NCI-H1930 (cell line): ENCODE measurements at regions not wholly inside any gene's neighbourhood (a gene's known extent, or its start where the extent isn't known, plus 50 kb on each side); places are given as distances from the start of the nearest gene placed in this dataset.
"Not testable (repeated sequence)": the region's sequence is repeated elsewhere in the genome, so short reads cannot be mapped to it uniquely, and the experiment has no call there.

Experiments
- DNase-seq, 2 experiments: peaks; one replicate each; lab custom pipeline; 2025; lab: John Stamatoyannopoulos, UW

DNA sequence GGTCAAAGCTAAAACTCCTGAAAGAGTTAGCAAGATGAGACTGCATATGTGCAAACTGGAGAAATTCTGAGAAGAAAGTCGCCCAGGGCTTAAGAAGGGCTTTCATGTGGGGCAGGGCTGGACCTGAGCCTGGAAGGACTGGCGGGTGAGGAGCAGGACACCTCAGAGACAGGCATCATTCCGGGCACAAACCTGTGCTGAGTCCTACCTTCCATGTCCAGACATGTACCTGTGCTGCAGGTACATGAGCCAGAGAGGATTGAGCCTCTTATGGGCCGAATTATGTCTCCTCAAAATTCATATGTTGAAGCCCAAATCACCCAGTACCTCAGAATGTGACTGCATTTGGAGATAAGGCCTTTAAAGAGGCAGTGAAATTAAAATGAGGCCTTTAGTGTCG is 171.0 kb downstream of the QRSL1 start:
- no peak for DNase-seq

DNA sequence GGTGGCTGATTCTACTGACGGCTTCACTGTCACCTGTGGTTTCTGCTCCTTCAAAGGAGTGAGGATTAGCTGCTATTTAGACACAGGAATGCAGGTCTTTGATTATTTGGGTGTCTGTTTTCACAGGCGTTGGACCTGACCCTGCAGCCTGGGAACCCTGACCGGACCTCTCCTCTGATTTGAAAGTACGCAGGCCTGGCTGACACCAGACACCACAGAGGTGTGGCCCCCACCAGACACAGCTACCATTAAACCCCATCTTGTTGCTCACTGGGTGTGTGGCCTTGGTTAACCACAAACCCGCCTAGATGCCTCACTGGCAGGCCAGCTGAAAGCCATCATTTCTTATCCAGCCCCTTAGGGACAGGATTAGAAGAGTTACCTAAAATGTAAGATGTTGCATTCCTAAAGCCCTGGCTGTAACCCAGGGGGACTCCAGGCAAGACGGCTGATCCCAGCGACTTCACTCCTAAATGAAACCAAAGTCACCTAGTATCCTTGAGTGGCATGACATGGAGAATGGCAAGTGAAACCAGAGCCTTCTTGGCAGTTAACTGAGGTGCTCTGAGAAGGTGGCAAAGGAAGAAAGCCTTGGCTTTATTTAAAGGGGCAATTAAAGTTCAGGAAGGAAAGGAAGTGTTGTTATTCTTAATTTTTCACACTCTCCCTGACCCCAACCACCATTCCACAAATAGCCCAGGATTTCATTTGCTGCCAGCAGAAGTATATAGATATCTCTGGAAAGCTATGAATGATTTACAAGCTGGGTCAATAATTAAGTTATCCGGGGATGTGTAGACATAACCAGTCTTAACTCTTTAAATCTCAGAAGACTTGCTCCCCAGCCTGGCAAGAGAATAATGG is 169.9 kb downstream of the QRSL1 start:
- DNase-seq: no peak

DNA sequence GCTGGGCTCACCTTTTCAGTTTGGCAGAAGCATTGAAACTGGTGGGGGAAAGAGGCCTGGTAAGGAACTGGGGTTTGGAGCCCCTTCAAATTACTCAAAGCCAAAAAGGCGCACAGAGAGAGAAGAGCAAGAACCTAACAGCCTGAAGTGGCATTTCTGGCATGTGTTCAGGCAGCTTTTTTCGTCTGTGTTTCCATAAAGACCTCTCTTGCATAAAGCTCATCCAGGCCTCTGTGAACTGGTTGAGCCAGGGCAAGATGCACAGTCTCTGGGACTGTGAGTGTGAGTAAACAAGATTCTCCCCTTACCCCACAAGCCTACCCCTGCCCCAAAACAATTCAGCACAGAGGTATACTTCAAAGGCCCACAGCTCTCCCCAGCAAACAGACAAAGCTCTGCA is 167.8 kb downstream of the QRSL1 start:
- DNase-seq: no peak

DNA sequence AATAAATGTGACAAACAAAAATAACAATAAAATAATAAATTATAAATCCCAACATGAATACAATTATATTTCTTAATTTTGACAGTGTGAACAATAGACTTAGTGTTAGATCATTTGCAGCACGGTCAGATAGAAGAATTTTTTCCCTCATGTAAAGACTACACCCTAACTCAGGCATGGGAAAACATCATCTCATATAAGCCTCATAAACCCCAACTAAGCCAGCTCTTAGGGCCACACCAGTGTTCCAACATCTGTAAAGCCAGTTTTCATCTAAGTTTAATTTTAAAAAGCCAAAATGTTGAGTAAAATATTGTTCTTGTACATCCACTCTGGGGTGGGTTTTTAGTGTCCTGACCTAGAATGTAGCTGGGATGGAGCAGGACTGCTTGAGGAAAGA is 167.4 kb downstream of the QRSL1 start:
- DNase-seq: no peak

DNA sequence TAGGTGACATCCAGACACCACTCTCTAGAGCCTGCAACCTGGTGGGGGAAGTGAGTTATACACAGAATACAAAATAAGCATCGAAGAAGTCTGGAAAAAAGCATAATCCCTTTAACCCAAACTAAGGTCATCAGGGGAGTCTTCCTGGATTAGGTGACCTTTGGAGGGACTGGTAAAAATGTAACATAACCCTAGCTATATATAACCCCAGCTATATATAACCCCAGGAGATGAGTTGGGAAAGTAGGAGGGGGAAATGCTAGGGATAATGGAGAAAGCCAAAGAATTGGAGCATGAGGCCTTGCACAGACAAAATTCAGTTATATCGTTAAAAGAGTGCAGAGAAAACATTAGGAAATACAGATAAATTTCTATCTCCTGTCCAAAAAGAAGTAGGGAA is 164.8 kb downstream of the QRSL1 start:
- no peak for DNase-seq

DNA sequence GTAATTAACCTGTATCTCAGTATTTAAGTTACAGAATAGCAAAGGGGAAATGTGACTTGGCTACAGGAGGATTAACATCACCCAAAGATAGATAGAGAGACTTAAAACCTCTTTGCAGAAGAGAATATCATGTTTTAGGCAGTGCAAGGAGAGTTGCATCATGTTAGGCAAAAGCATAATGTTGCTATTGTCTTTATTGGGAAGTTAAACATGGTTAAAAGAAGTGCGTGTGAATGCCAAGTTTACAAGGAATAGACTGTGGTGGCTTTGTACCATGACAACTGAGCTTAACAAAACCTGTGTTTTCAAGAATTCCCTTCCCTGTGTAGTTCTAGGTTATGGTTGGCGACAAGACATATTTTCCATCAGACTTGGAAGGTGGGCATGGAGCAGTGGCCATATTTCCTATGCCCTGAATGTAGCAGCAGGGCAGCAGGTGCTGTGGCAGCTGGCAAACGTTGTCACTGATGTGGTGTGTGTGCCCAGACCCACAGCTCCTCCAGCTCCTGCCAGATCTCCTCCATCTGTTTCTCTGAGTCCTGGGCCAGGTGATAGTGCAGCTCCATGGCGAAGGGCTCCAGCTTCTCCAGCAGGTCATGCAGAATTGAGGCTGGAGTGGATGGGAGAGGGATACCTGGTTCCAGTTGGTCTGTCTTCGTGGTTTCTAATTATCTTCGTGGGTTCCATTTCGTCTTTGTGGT is 163.3 kb downstream of the QRSL1 start:
- no peak for DNase-seq

DNA sequence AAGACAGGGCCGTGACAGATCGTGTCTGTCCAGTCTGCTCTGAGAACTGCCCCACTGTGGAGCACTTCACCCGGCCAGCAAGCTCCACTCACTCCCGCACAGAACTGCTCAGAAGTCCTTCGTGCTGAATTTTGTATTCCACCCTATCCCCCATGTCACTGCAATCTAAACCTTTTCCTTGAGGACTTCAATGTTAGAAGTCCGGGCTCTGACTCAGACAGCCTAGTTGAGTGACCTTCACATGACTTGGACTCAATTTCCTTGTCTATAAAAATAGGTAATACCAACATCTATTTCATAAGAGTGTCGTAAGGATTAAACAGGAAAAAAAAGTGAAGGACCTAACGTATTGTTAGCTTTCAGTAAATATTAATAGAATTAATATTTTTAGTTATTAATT is 161.6 kb downstream of the QRSL1 start:
- DNase-seq: no peak

DNA sequence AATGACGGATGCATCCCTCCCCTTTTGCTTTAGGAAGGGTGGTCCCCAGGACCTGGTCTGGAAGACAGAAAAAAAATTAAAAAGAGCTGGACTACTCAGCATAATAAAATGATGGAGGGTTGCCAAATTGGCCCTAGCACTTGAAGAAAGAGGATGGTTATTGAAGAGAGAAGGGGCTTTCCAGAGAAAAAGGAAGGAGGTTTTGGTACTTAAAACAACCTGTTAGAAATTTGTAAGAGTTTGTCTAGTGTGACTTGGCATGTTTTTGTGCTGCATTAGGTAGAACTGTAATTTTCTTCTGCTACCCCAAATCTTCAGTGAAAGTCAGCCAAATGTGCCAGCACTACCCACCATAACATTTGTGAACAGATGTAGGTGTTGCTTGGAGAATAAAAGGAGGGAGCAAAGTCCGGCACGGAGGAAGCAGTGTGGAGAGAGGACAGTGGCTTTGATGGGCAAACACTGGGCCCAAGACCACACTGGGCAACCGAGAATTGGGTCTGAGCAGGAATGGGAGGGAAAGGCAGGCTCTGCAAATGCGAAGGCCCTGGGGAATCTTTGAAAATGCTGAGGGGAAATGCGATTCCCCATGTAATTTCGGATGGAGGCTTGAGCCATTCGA is 160.9 kb downstream of the QRSL1 start:
- no peak for DNase-seq

DNA sequence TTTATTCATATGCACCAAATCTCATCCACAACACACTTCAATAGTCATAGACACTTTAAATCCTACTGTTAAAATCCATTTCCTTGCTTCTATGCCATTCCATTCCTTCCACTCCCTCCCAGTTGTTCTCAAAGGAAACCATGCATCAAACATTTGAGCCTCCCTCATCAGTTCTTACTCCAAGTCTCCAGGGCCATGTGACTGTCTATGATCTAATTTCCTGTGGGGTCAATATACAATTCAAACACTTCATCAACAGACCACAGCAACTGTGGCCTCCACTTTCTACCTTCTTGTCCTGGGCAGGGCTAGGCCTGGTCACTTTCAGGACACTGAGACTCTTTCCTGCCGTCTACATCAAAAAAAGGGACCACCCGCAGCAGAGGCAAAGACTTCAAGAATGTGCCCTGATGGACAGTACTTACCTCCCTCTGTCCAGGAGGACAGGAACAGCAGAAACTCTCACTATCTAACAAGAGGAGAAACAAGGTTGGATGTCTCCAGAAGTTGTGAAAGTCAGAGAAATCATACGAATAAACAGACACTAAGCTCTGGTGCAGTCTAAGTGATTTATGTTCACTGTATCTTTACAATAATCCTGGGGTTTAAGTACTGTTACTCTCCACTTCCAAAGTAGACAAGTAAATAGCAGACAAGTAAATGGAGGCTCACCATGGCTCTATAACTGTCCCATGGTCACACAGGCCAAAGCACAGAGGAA is 160.2 kb downstream of the QRSL1 start:
- no peak for DNase-seq

DNA sequence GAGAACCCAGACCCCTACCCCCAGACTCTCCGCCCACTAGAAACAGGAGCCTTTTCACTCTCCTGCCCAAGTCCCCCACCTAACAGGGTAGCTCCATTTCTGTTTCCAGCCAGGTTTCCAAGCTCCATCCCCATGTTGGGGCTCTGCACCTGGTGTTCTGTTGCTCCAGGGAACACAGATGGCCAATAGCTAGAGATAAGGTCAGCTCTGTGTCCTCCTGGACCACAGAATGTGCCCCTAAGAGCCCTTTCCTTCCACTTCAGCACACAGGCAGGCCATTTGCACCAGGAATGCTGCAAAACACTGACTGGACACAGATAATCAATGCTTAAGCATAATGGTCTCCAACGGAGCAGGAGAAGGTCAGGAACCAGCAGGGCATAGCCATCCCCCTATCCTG is 159.4 kb downstream of the QRSL1 start:
- DNase-seq: no peak

DNA sequence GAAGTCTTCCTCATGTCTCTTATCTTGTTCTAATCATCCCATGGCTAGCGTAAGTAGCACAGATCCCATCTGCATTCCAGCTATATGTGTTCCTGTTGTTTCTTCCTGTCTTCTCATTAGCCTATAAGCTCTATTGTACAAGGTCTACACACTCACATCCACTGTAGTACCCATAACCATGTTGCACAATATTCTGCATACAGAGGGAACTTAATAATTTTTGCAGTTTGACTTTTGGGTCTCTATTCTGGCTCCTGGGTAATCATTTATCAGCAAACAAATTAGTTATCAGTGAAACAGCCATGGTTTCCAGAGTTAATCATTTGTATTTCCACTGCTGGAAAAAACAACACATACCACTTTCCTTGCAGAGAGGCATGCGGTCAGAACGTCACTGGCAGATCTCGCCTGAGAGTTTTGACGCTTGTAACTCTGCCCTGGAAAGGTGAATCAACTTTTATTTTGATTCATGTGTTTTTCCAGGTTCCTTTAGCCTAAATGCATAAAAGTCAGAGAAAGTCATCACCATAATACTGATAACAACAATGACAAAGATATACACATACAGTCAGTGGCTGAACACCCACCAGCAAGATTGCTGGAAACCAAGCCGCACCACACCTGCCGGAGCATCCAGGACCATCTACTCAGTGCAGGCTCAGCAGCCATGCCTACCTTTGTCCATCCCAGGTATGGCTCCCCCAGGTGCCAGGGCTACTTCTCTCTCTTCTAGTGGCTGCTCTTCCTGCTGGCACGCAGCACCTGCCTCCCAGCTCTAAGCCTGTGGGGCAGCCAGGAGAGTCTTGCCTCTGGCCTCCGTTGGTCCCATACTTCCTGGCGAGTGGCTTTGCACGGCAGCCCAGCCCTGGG is 158.2 kb downstream of the QRSL1 start:
- no peak for DNase-seq

DNA sequence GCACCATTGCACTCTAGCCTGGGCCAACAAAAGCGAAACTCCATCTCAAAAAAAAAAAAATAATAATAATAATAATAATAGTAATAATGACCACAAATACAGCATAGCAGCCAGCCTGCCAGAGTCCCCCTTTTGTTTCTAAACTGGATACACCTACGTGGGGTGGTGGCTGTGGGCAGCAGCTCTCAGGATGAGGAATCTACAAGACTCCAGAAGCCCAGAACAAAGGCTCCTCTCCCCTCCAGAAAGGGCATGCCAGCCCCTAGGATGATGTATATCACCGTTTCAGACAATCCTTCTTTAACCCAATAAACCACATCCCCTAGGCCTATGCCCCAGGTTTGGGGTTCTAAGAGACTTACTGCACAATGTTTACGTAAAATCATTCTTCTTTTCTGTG is 155.9 kb downstream of the QRSL1 start:
- no peak for DNase-seq

DNA sequence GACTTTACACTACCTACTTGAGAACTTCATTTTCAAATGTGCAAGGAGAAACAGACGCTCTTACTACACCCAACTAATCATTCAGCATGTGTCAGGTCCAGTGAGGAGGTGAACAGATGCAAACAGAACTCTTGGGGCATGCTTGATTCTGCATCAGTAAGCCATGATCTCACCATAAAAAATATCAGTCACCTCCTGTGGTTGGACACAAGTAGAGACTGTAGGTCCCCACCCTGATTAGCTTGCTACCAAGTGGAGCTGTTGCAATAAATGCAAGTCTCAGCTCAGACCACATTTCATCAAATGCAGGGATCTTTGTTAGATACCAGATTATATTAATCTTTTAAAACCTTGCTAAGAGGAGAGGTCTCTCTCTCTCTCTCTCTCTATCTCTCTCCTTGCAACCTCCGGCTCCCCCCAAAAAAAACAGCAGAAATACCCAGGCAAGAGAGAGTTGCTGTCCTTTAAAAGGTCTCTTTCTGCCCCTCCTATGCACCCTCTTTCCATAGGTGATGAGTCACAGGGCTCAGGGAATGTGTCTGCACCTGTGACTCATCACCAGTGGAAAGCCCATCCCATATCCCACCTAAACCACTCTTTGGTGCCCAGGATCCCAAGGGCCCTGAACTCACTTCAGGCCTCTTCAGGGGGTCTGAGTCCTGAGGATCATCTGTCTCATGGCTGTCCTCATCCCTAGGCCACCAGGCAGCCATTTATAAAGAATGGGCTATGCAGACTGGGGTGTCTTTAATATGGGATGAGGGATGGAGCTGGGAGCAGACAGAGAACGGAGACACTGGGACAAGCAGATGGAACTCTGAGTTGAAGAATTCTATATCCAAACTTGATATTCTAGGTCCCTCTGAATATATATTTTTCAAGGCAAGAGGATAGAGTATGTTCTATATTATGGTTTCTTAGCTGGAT is 154.5 kb downstream of the QRSL1 start:
- no peak for DNase-seq

DNA sequence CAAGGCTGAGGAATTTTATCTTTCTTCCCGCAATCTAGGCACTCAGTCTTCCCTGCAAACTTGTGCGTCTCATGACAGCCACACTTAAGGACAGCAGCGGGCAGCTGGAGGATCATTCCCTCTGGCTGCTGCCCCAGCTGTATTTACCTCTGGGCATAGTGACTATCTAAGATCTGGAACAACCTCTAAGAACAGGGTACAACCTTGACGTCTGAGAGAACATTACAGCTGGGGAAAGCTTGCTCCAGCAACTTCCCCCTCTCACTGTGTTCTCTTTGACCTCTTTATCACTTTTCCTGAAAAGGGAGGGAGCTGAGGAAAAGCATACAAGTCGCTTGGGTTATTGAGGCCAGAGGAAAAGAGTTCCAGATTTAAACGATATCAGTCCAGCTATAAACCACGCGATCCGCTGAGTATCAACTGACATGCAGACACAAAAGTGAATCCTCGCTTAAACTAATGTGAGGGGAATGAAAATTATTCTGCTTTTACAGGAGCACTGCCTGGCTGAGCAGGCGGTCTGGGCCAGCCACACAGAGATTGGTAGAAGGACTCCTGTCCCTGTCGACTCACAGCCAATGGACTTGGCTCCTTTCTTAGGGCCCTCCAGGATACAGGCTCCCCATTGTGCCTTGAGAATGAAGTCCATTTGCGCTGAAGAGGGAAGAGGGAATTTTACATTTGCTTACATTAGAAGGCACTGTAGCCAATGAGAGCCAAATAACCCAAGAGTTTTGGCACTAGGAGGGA is 153.3 kb downstream of the QRSL1 start:
- DNase-seq: no peak

DNA sequence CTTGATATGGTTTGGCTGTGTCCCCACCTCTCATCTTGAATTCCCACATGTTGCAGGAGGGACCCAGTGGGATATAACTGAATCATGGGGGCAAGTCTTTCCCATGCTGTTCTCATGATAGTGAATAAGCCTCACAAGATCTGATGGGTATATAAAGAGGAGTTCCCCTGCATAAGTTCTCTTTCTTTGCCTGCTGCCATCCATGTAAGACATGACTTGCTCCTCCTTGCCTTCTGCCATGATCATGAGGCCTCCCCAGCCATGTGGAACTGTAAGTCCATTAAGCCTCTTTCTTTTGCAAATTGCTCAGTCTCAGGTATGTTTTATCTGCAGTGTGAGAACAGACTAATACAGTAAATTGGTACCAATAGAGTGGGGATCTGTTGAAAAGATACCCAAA is 150.2 kb downstream of the QRSL1 start:
- not testable (repeated sequence) for DNase-seq

DNA sequence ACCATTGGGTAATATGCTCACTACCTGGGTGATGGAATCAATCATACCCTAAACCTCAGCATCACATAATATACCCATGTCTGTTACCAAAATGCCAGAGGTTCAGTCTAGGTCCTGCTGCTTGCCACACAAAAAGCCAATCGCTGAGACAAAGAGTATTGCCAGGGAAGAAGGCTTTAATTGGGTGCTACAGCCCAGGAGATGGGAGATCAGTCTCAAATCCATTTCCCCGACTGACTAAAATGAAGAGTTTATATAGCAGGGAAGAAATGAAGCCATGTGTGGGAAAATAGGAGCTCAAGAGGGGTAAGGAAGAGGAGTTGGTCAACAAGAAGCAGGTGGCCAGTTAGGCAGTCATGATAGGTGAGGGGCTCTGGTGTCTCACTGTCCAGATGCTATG is 149.6 kb downstream of the QRSL1 start:
- DNase-seq: no peak

DNA sequence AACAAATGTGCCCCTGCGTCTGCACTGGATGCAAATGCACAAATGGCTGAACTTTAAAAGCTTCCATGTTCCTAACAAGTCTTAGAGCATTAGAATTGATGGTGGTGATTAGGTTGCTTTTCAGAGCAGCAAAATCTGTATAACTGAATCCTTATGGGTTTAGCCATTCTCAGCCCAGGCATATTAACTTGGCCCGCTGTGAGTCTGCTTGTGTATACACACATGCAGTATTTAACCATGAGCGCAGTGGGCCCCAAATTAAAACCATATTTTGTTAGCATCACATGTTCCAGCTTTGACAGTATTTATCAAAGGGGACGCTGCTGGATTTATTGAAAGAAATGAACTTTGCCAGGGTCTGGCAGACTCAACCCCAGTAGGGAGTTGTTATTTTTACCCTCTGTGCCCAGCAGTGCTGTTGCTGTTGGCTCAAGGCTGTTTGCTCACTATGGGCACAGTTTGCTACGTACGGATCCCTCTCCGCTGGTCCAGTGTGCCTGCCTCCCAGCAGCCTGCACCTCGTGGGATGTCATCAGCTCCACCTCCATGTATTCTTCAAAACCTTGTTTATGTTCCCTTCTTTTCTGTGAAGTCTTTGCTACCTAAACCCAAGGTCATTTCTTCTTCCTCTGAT is 144.7 kb downstream of the QRSL1 start:
- DNase-seq: no peak

DNA sequence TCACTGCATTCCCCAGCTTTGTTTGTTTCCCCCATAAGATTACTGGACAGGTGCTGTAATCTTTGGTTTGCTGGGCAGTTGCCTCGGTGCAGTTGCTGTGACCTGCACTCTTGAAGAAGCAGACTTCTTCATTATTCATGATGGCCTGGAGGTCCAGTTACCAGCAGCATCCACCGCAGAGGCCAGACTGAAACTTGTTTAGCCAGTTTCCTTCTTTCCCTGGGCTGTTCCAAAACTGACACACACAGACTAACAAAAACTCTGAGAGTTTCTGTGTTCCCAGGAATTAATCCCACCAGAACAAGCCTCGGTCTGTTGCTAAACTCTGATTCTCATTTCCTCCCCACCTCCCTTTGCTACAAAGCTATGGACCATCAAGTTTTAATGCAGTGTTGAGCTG is 144.1 kb downstream of the QRSL1 start:
- no peak for DNase-seq
